HG03108 (cell line): ENCODE measurements at regions not wholly inside any gene's neighbourhood (a gene's known extent, or its start where the extent isn't known, plus 50 kb on each side); places are given as distances from the start of the nearest gene placed in this dataset.
"Not testable (repeated sequence)": the region's sequence is repeated elsewhere in the genome, so short reads cannot be mapped to it uniquely, and the experiment has no call there.

Source experiments
- ATAC-seq: cut with Tn5 transposase; IDR thresholded peaks from one replicate; pipeline ENCODE4 v1.9.1; 2021; ENCODE audit warnings: moderate library complexity; ENCODE audit not compliant: unreplicated experiment

DNA sequence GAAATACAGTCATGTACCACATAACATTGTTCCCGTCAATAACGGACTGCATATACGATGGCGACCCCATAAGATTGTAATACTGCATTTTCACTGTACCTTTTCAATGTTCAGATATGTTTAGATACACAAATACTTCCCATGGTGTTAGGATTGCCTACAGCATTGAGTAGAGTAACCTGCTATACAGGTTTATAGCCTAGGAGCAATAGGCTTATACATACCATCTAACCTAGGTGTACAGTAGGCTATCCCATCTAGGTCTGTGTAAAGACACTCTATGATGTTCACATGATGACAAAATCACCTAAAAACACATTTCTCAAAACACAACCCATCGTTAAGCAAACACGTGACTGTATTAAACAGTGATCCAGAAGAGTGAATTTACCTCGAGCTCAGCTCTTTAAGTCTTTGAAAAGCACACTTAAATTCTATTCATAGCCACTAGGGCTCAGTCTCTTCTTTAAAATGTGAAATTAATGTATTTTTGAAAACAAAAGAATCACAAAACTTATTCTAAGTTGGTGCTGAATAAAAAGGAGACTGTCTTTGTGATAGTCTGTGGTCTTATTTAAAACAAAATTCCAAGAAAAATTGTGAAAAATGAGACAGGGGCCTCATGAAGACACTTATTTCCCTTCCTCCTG, 239.1 kb upstream of the ARID2 start:
- ATAC-seq, result no peak

GRCh38 chr12:45494279-45494678, 235.2 kb upstream of the ARID2 start:
- ATAC-seq, result no peak

- ATAC-seq, result no peak
Measured at GRCh38 chr12:45498645-45499044, 230.9 kb upstream of the ARID2 start.

DNA sequence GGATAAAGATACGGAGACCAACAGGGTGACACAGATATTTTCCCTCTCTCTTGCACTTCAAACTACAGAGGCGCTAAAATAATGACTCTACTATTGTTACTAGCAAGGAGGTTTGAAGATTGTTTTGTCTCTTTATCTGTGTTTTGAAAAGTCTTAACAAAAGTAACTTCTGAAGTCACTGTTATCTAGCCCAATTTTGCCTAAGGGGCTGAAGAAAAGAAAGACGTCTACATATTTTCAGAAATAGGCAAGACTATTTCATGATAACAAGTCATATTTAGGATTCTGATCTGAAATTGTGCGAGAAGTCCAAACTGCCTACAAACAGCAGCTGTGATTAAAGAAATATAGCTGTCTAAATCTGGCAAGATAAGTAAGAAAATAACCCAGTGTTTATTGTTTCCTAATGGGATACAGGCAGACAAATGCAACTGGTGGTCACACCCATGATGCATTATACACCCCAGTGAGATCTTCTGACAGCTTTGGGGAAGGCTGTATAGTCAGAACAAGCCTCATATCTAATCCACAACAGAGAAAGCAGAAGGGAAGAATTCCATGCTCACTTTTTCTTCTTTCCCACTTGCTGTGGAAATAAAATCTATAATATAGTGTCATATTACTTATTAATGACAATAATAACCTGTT, 226.9 kb upstream of the ARID2 start:
- no peak for ATAC-seq

- ATAC-seq, result no peak
Measured at GRCh38 chr12:45503899-45504298, 225.6 kb upstream of the ARID2 start.

GRCh38 chr12:45504316-45505010, 225.0 kb upstream of the ARID2 start:
- no peak for ATAC-seq

GRCh38 chr12:45509187-45509586, 220.3 kb upstream of the ARID2 start:
- no peak for ATAC-seq

DNA sequence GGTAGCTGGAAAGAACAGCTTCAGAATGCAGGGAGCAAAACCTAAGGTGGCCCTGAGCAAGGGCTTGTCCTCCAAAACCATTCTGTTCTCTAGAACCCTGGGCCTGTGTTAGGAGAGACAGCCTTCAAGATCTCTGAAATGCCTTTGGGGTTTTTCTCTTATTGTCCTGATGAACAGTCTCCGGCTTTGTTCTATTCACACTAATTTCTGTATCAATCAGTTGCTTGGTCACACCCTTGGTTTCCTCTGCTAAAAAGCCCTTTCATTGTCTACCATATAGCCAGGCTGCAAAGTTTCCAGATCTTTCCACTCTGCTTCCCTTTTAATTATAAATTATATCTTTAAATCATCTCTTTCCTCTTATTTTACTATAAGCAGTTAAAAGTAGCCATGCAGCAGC, 219.9 kb upstream of the ARID2 start:
- ATAC-seq, result no peak

GRCh38 chr12:45517381-45517780, 212.1 kb upstream of the ARID2 start:
- ATAC-seq, result no peak

GRCh38 chr12:45518291-45519235, 210.9 kb upstream of the ARID2 start:
- ATAC-seq, result no peak

- ATAC-seq, result no peak
Measured at GRCh38 chr12:45522227-45522626, 207.3 kb upstream of the ARID2 start.

GRCh38 chr12:45526823-45527222, 202.7 kb upstream of the ARID2 start:
- ATAC-seq, result not testable (repeated sequence)

DNA sequence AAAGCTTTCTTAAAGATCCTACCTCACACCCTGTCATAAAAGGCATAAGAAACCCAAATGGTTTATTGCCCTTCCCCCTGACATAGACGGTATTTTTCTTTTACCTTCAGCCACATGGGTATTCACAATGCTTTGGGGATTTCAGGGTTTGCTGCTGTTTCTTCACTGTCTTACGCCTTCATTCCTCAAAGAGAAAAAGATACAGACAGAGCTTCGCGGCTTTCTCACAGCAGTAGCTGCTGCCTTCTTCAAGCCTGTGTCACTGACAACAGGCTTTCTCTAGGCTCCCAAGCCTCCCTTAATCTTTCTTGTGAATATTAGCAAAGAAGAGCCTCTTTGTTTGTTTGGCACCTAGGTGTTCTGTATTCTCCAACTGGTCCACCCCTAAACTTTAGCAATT, 197.4 kb upstream of the ARID2 start:
- no peak for ATAC-seq

- ATAC-seq, result no peak
Measured at GRCh38 chr12:45535610-45536180, 193.8 kb upstream of the ARID2 start.

DNA sequence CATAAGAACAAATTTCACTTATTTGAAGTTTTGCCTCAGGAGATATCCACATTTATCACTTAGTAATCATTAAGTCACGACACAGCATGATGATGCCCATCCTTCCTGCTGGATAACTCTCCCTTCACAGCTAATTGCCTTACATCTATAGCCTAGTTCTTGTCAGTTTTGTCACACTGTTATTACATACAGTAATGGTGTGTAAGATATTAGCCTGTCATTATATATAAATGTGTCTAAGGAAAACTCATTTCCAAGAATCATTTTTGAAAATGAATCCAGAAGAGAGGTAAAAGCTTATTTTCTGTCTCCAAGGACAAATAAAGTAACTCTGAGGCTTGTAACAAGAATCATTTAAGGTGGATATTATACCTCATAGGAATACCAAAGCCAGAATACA, 193.2 kb upstream of the ARID2 start:
- ATAC-seq, result no peak

GRCh38 chr12:45540661-45541341, 188.7 kb upstream of the ARID2 start:
- no peak for ATAC-seq

GRCh38 chr12:45543887-45544286, 185.6 kb upstream of the ARID2 start:
- ATAC-seq, result peak; percentile 90

- ATAC-seq, result no peak
Measured at GRCh38 chr12:45546545-45546944, 183.0 kb upstream of the ARID2 start.

DNA sequence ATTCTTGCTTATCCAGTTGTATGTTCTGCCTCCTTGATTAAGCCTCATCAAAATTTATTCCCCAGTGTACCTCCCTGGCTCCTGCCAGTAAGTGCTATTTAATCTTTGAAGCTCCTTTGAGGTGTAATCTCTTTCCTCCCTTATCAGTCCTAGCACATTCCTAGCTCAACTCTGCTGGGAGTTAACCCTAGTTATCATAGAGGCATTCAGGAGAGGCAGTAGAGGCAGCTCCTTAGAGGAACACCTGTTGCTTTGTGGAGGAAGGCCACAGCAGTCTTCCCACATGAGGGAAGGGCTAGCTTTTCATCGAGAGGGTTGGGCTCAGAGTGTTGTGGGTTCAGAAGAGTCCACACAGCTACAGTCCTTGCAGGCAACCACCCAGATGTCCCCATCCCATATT, 182.4 kb upstream of the ARID2 start:
- ATAC-seq, result no peak

DNA sequence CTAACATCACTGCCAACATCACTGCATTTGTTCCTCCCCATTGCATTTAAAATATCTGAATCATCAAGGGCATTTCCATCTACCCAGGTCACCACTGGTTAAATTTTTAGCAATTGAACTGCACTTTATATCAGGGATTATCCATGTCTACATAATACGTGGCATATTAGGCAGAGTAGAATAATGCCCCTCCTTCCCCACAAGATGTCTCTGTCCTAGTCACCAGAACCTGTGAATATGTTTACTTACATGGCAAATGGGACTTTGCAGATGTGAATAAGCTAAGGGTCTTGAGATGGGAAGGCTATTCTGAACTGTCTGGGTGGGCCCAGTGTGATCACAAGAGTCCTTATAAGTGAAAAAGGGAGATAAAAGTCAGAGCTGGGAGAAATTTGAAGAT, 181.7 kb upstream of the ARID2 start:
- no peak for ATAC-seq
